A673 (cell line): ENCODE measurements at regions not wholly inside any gene's neighbourhood (a gene's known extent, or its start where the extent isn't known, plus 50 kb on each side); places are given as distances from the start of the nearest gene placed in this dataset.

Experiments
- BruUV-seq: library from RNA; stranded (reverse); fragments of 400-500 nt; replicated peaks from 2 replicates; lab custom pipeline; 2021; lab: Mats Ljungman, UMichigan
- CTCF ChIA-PET: fragments of 300-600 bp; sonication (Branson Sonifier 250); formaldehyde crosslinking; loops from one replicate; lab custom pipeline; 2022; ENCODE audit warnings: antibody characterized with exemption; lab: Charles Lee
- POLR2A ChIA-PET: fragments of 300-600 bp; sonication (Branson Sonifier 250); formaldehyde crosslinking; loops from one replicate; lab custom pipeline; 2022; ENCODE audit warnings: antibody characterized with exemption; ENCODE audit not compliant: low non-redundant PET; lab: Charles Lee
- DNase-seq: peaks from one replicate; pipeline ENCODE4 v3.0.0-alpha.2; 2015; ENCODE audit warnings: low spot score
- H3K27ac ChIP-seq: fragments of 200-600 bp; sonication (generic); 2 replicates; pipeline ENCODE4 v1.5.1; 2016; ENCODE audit warnings: mixed run types, low read depth, mild to moderate bottlenecking, mixed read lengths, antibody characterized with exemption, low read length; ENCODE audit not compliant: poor library complexity, severe bottlenecking
- H3K27me3 ChIP-seq: fragments of 200-600 bp; sonication (generic); replicated peaks from 2 replicates; pipeline ENCODE4 v1.6.1; 2017; ENCODE audit warnings: mixed run types, low read depth, mild to moderate bottlenecking, mixed read lengths, antibody characterized with exemption, low read length; ENCODE audit not compliant: insufficient read depth, poor library complexity
- H3K36me3 ChIP-seq: fragments of 200-600 bp; sonication (generic); 2 replicates; pipeline ENCODE4 v1.6.1; 2016; ENCODE audit warnings: mixed run types, mild to moderate bottlenecking, mixed read lengths, antibody characterized with exemption, low read length; ENCODE audit not compliant: insufficient read depth, poor library complexity, severe bottlenecking
- H3K4me1 ChIP-seq: fragments of 200-600 bp; sonication (generic); 2 replicates; pipeline ENCODE4 v1.6.1; 2017; ENCODE audit warnings: mixed run types, mild to moderate bottlenecking, mixed read lengths, antibody characterized with exemption, low read length; ENCODE audit not compliant: insufficient read depth, poor library complexity, severe bottlenecking
- H3K4me3 ChIP-seq: fragments of 200-600 bp; sonication (generic); 2 replicates; pipeline ENCODE4 v1.5.1; 2016; ENCODE audit warnings: low read depth, mixed run types, mild to moderate bottlenecking, mixed read lengths, low read length; ENCODE audit not compliant: poor library complexity, severe bottlenecking
- H3K9me3 ChIP-seq: fragments of 200-600 bp; sonication (generic); 2 replicates; pipeline ENCODE4 v1.6.1; 2016; ENCODE audit warnings: mixed run types, low read depth, mild to moderate bottlenecking, mixed read lengths, antibody characterized with exemption, low read length; ENCODE audit not compliant: poor library complexity, severe bottlenecking
- EZH2 ChIP-seq: fragments of 200-600 bp; sonication (generic); IDR thresholded peaks from 2 replicates; pipeline ENCODE4 v1.6.1; 2017; ENCODE audit warnings: borderline replicate concordance, low read depth, mild to moderate bottlenecking, mixed read lengths, antibody characterized with exemption, low read length; ENCODE audit not compliant: poor library complexity, severe bottlenecking
- intact Hi-C: fragments of 100-400 bp; cut with micrococcal nuclease; formaldehyde crosslinking; loops from one replicate; pipeline ENCODE4 v1.10.0; 2022; ENCODE audit not compliant: unreplicated experiment
- TF ChIP-seq, protein P1 (sequence below): fragments of 300-800, 200-600 bp; sonication (generic); conservative IDR thresholded peaks from 2 replicates; pipeline ENCODE4 v1.5.1; 2017; ENCODE audit warnings: low read depth, mild to moderate bottlenecking, antibody characterized with exemption, low read length, moderate library complexity, mixed read lengths

DNA sequence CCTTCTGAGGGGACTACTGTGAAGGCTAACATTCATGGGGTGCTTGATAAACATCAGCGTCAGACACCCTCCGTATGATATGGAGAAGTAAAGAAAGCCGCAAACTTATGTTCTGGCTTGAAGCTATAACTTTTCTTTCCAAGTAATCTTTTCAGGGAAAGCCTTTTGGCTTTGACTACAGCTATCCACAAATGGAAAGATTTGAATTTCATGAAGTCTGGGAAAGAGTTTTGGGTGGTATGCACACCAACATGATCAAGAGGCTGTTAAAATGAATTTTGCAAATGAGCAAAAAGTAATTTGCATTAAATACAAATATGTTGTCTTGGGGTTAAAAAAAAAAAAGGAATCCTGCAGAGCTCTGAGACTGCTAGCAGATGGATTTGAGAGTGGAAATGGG is 114.8 kb upstream of the LIMCH1 start:
- intact Hi-C loops = no loop called here
- no peaks in the 10 kb centered on the region for H3K27me3 ChIP-seq
- no TSS peak for BruUV-seq
- no peak for DNase-seq
- TF ChIP-seq, protein P1, sequence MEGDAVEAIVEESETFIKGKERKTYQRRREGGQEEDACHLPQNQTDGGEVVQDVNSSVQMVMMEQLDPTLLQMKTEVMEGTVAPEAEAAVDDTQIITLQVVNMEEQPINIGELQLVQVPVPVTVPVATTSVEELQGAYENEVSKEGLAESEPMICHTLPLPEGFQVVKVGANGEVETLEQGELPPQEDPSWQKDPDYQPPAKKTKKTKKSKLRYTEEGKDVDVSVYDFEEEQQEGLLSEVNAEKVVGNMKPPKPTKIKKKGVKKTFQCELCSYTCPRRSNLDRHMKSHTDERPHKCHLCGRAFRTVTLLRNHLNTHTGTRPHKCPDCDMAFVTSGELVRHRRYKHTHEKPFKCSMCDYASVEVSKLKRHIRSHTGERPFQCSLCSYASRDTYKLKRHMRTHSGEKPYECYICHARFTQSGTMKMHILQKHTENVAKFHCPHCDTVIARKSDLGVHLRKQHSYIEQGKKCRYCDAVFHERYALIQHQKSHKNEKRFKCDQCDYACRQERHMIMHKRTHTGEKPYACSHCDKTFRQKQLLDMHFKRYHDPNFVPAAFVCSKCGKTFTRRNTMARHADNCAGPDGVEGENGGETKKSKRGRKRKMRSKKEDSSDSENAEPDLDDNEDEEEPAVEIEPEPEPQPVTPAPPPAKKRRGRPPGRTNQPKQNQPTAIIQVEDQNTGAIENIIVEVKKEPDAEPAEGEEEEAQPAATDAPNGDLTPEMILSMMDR = no peak
- TF ChIP-seq EZH2 = no peak
- no peak overlapping the region for H3K27ac ChIP-seq
- no peaks in the 10 kb centered on the region for H3K9me3 ChIP-seq
- H3K4me1 ChIP-seq = peaks cover 3% of the 10 kb centered on the region
- no peak overlapping the region for H3K4me3 ChIP-seq
- no peaks in the 10 kb centered on the region for H3K36me3 ChIP-seq
- ChIA-PET CTCF (no interaction called here), POLR2A (no interaction called here)

DNA sequence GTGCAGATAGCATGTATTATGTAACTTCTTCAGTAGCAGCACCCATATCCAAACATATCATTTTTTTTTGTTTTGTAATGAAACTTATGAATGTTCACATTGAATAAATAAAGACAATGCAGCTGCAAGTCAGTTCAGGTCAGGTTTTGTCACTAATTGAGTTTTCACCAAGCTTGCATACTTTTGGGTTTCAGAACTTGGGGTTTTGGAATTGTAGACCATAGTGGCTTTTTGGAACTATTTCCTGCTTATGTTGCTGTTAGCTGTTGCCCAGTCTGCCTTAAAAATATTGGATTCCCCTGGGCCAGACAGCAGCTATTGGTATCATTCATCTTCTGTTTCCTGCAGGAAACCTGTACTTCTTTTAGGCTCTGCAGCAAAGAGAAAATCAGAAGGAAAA is 113.4 kb upstream of the LIMCH1 start:
- POLR2A ChIA-PET = no interaction called here
- TF ChIP-seq, protein P1 = no peak
- TF ChIP-seq EZH2 = no peak
- CTCF ChIA-PET = no interaction called here
- no TSS peak for BruUV-seq
- Histone ChIP-seq H3K27ac (no peak overlapping the region), H3K4me3 (no peak overlapping the region), H3K27me3 (no peaks in the 10 kb centered on the region), H3K36me3 (no peaks in the 10 kb centered on the region), H3K9me3 (no peaks in the 10 kb centered on the region), H3K4me1 (peaks cover 14% of the 10 kb centered on the region)
- intact Hi-C loops = no loop called here
- DNase-seq = no peak

DNA sequence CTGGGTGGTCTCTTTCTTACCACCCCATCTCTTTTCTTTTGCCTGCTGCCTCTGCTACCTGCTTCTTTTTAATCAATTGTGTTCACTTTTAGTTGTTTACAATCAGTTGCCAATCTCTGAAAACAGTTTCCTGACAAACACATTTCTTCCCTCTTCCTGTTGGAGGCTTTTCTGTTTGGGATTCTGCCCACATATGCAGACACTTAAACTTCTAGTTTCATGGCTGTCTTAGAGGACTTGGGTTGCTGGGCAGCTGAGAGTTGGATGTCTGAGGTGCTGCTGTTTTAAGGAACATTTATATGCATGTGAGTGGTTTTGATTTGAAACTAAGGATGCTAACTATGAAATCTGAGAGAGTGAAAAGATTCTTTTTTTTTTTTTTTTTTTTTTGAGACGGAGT is 112.3 kb upstream of the LIMCH1 start:
- Histone ChIP-seq H3K27me3 (no peaks in the 10 kb centered on the region), H3K4me3 (no peak overlapping the region), H3K27ac (no peak overlapping the region), H3K36me3 (no peaks in the 10 kb centered on the region), H3K4me1 (peaks cover 14% of the 10 kb centered on the region), H3K9me3 (no peaks in the 10 kb centered on the region)
- intact Hi-C loops = no loop called here
- no peak for DNase-seq
- TF ChIP-seq, protein P1 = no peak
- TF ChIP-seq EZH2 = no peak
- BruUV-seq = no TSS peak
- ChIA-PET CTCF (no interaction called here), POLR2A (no interaction called here)
